ENCODE measurements at regions not wholly inside any gene's neighbourhood (a gene's known extent, or its start where the extent isn't known, plus 50 kb on each side); places are given as distances from the start of the nearest gene placed in this dataset.

DNA sequence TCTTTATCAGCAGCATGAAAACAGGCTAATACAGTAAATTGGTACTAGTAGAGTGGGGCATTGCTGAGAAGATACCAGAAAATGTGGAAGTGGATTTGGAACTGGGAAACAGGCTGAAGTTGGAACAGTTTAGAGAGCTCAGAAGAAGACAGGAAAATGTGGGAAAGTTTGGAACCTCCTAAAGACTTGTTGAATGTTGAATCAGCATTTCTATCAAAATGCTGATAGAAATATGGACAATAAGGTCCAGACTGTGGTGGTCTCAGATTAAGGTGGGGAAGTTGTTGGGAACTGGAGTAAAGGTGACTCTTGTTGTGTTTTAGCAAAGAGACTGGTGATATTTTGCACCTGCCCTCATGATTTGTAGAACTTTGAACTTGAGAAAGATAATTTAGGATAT lies 231.2 kb upstream of the KCND2 start:
- no peak overlapping the region for H3K4me3 ChIP-seq (ENCODE audit: low read depth, low read length)
- TF ChIP-seq, protein P1, sequence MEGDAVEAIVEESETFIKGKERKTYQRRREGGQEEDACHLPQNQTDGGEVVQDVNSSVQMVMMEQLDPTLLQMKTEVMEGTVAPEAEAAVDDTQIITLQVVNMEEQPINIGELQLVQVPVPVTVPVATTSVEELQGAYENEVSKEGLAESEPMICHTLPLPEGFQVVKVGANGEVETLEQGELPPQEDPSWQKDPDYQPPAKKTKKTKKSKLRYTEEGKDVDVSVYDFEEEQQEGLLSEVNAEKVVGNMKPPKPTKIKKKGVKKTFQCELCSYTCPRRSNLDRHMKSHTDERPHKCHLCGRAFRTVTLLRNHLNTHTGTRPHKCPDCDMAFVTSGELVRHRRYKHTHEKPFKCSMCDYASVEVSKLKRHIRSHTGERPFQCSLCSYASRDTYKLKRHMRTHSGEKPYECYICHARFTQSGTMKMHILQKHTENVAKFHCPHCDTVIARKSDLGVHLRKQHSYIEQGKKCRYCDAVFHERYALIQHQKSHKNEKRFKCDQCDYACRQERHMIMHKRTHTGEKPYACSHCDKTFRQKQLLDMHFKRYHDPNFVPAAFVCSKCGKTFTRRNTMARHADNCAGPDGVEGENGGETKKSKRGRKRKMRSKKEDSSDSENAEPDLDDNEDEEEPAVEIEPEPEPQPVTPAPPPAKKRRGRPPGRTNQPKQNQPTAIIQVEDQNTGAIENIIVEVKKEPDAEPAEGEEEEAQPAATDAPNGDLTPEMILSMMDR (IDR thresholded peaks at IDR 0.05; ENCODE audit: low read depth, low read length, missing control alignments), result no peak
- no peaks in the 10 kb centered on the region for H3K36me3 ChIP-seq (replicated peaks)
- in situ Hi-C loops (cut with HindIII; ENCODE audit: low pct_ligation_motif_present, low sequenced_read_pairs), result no loop called here
- no peak overlapping the region for H3K27ac ChIP-seq
- no peak for DNase-seq
- H3K27me3 ChIP-seq (replicated peaks), result no peaks in the 10 kb centered on the region

DNA sequence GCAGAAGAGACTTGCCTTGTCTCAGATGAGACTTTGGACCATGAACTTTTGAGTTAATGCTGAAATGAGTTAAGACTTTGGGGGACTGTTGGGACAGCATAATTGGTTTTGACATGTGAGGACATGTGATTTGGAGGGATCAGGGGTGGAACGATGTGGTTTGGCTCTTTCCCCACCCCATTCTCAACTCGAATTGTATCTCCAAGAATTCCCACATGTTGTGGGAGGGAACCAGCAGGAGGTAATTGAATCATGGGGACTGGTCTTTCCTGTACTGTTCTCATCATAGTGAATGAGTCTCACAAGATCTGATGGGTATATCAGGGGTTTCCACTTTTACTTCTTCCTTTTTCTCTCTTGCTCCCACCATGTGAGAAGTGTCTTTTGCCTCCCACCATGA lies 229.7 kb upstream of the KCND2 start:
- Histone ChIP-seq H3K4me3 (ENCODE audit: low read depth, low read length) (no peak overlapping the region), H3K27me3 (replicated peaks) (no peaks in the 10 kb centered on the region), H3K27ac (no peak overlapping the region), H3K36me3 (replicated peaks) (no peaks in the 10 kb centered on the region)
- no peak for DNase-seq
- TF ChIP-seq, protein P1 (IDR thresholded peaks at IDR 0.05; ENCODE audit: low read depth, low read length, missing control alignments), result no peak
- in situ Hi-C loops (cut with HindIII; ENCODE audit: low pct_ligation_motif_present, low sequenced_read_pairs), result no loop called here

DNA sequence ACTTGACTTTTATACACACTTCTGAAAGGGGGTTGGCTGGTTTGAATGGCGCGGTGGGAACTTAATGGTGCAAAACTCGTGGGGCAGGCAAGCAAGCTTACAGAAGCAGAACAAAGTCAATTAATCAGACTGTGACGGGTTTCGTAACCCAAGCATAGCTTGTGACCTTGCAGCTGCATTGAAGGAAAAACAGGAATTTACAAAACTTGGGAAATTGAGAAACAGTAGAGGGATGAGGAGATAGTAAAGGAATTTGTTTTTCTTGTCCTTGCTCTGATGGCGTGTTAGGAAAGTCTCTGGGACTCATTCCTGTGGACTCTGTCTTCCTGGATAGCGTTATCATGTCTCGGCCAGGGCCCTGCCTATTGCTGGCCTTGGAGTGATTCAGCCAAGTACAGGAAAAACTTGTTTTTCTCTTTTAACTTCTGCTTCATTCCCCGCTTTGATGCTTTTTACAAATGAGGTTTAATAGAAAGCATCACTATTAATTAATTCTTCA lies 220.0 kb upstream of the KCND2 start:
- Histone ChIP-seq H3K27ac (peak overlapping the region; percentile 87), H3K27me3 (replicated peaks) (no peaks in the 10 kb centered on the region), H3K4me3 (ENCODE audit: low read depth, low read length) (no peak overlapping the region), H3K36me3 (replicated peaks) (no peaks in the 10 kb centered on the region)
- peak; percentile 84 for DNase-seq
- in situ Hi-C loops (cut with HindIII; ENCODE audit: low pct_ligation_motif_present, low sequenced_read_pairs), result no loop called here
- TF ChIP-seq, protein P1 (IDR thresholded peaks at IDR 0.05; ENCODE audit: low read depth, low read length, missing control alignments), result no peak

DNA sequence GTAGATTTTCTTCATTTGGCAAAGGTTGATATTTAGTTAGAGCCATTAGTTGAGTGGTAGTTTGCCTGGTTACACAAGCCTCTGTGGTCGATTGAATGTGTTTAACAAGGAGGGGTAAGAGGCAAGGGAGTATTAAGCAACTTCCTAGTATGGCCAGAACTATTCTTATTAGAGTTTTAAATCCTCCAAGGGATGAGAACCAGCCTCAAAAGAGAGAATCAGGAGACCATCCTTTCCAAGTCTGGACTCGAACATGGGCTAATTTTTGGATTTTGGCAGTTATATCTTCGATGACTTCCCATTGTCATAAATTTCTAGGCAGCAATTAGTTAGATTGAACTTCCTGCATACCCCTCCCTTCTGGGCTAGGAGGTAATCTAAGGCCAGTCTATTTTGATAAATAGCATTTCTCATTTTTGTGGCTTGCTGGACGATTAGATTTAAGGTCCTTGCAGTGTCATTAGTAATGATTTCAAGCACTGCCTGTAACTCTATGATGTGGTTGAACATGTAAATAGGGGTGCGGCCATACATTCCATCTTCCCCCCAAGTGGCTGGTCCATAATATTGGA lies 219.5 kb upstream of the KCND2 start:
- H3K27ac ChIP-seq, result peak overlapping the region; percentile 87
- peak; percentile 33 for DNase-seq
- H3K27me3 ChIP-seq (replicated peaks), result no peaks in the 10 kb centered on the region
- H3K4me3 ChIP-seq (ENCODE audit: low read depth, low read length), result no peak overlapping the region
- no peaks in the 10 kb centered on the region for H3K36me3 ChIP-seq (replicated peaks)
- TF ChIP-seq, protein P1 (IDR thresholded peaks at IDR 0.05; ENCODE audit: low read depth, low read length, missing control alignments), result no peak
- in situ Hi-C loops (cut with HindIII; ENCODE audit: low pct_ligation_motif_present, low sequenced_read_pairs), result no loop called here

DNA sequence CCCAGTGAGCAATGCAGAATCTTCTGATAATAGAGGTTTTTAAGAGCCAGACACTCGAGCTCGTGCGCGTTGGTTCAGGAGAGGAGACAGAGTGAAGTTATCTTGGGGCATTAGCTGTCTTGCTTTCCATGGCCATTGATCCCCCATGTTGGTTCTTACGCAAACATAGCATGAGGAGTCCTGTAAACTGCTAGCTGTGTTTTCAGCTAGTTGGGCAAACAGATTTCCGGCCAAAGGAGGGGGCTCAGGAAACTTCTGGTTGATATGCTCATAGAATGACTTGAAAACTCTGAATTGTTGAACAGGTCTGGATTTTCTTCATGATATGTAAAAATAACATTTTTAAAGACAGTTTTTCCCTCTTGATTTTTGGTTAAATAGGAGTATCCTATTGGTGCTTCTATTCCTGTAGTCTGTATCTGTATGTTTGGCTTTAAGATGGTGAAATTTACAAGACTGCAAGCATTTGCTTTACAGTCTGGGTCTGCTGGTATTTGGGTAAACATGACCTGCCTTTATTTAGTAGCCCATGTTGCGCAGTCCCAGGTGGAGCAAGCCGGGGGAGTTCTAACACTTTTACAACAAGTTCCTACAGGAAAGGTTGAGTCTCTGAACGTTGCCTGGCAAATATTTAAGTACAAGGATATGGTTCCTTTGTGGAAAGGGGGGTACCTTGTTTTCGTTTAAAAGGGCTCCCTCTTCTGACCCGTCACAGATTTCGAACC lies 218.4 kb upstream of the KCND2 start:
- Histone ChIP-seq H3K4me3 (ENCODE audit: low read depth, low read length) (no peak overlapping the region), H3K36me3 (replicated peaks) (no peaks in the 10 kb centered on the region), H3K27ac (peak overlapping the region; percentile 87), H3K27me3 (replicated peaks) (no peaks in the 10 kb centered on the region)
- in situ Hi-C loops (cut with HindIII; ENCODE audit: low pct_ligation_motif_present, low sequenced_read_pairs), result no loop called here
- no peak for DNase-seq
- TF ChIP-seq, protein P1 (IDR thresholded peaks at IDR 0.05; ENCODE audit: low read depth, low read length, missing control alignments), result no peak

Data from brain microvascular endothelial cell (primary cell).